Uterus (tissue), 3 donors: ENCODE measurements at regions not wholly inside any gene's neighbourhood (a gene's known extent, or its start where the extent isn't known, plus 50 kb on each side); places are given as distances from the start of the nearest gene placed in this dataset.
A peak's percentile ranks its signal among the peaks of the same experiment; 100 is the strongest.

Experiments
- DNase-seq, 2 donors: peaks; one replicate each; pipeline ENCODE4 v3.0.0-alpha.2; 2019 to 2020
- H3K27ac ChIP-seq, 2 donors: fragments of 200-600 bp; sonication (generic); 1 replicate in 1 of 2; 2 replicates in 1 of 2; pipeline ENCODE4 v1.5.1; 2016 to 2018
- H3K27me3 ChIP-seq, 2 donors: fragments of 200-600 bp; sonication (generic); one replicate each; pipeline ENCODE4 v1.5.1; 2018 to 2019; ENCODE audit warnings: control low read depth in 1 of 2
- H3K36me3 ChIP-seq, 2 donors: fragments of 200-600 bp; sonication (generic); one replicate each; pipeline ENCODE4 v1.5.1; 2019; ENCODE audit warnings: control low read depth in 1 of 2
- H3K4me1 ChIP-seq, 2 donors: fragments of 200-600 bp; sonication (generic); one replicate each; pipeline ENCODE4 v1.5.1; 2018 to 2019; ENCODE audit warnings: control low read depth in 1 of 2
- H3K4me3 ChIP-seq, 2 donors: fragments of 200-600 bp; sonication (generic); 1 replicate in 1 of 2; 2 replicates in 1 of 2; pipeline ENCODE4 v1.5.1; 2018 to 2019; ENCODE audit warnings: mild to moderate bottlenecking in 1 of 2
- H3K9me3 ChIP-seq, 2 donors: fragments of 200-600 bp; sonication (generic); one replicate each; pipeline ENCODE4 v1.5.1; 2019; ENCODE audit warnings: control low read depth in 1 of 2
- CTCF ChIP-seq, 4 experiments: fragments of 200-600 bp in 2 of 4; fragments of 450-650 bp in 2 of 4; sonication (generic) in 2 of 4; IDR thresholded peaks; one replicate each; pipeline ENCODE4 v1.5.1; 2016 to 2019; ENCODE audit warnings: antibody characterized with exemption in 4 of 4, mild to moderate bottlenecking in 2 of 4, moderate library complexity in 1 of 4
- POLR2A ChIP-seq, 2 donors: fragments of 450-650 bp; IDR thresholded peaks; one replicate each; pipeline ENCODE4 v1.6.1; 2016; ENCODE audit warnings: antibody characterized with exemption in 2 of 2, mild to moderate bottlenecking in 1 of 2, moderate library complexity in 1 of 2
- intact Hi-C: fragments of 100-400 bp; cut with DNase I; formaldehyde crosslinking; loops from one replicate; pipeline ENCODE4 v1.15.1; 2023; ENCODE audit warnings: low total_unique reads
- donor health status: DM: yes; HTN: yes; CAD: no.

- Histone ChIP-seq H3K4me1 (peaks cover 5 to 14% of the 10 kb centered on the region in 2 donors), H3K27ac (no peak overlapping the region)
- intact Hi-C loops = loop anchor here (5.0 kb wide), 1 partner anchor 667 kb away; no protein-coding TSS in a partner anchor
These were observed 99.0 kb upstream of the ZMIZ1 start for GRCh38 chr10:78969719-78970118.

GRCh38 chr10:78970261-78970660, 98.5 kb upstream of the ZMIZ1 start:
- H3K36me3 ChIP-seq = no peaks in the 10 kb centered on the region
- intact Hi-C loops = loop anchor here (5.0 kb wide), 1 partner anchor 668 kb away; no protein-coding TSS in a partner anchor
- peaks cover 10 to 18% of the 10 kb centered on the region in 2 donors for H3K4me1 ChIP-seq
- no peaks in the 10 kb centered on the region for H3K27me3 ChIP-seq
- TF ChIP-seq CTCF (IDR thresholded peaks at IDR 0.05) (no peak), POLR2A (IDR thresholded peaks at IDR 0.05) (no peak)
- no peaks in the 10 kb centered on the region for H3K9me3 ChIP-seq
- no peak for DNase-seq
- H3K4me3 ChIP-seq = no peak overlapping the region
- no peak overlapping the region for H3K27ac ChIP-seq

More at GRCh38 chr10:78969719-78970118, 99.0 kb upstream of the ZMIZ1 start:
- H3K27me3 ChIP-seq = no peaks in the 10 kb centered on the region
- no peak overlapping the region for H3K4me3 ChIP-seq
- DNase-seq = no peak
- H3K9me3 ChIP-seq = no peaks in the 10 kb centered on the region
- no peaks in the 10 kb centered on the region for H3K36me3 ChIP-seq
- TF ChIP-seq CTCF (IDR thresholded peaks at IDR 0.05) (no peak), POLR2A (IDR thresholded peaks at IDR 0.05) (no peak)

- no peaks in the 10 kb centered on the region for H3K36me3 ChIP-seq
- H3K27me3 ChIP-seq = no peaks in the 10 kb centered on the region
- no peaks in the 10 kb centered on the region for H3K9me3 ChIP-seq
- no peak for TF ChIP-seq POLR2A (IDR thresholded peaks at IDR 0.05)
- no peak for TF ChIP-seq CTCF (IDR thresholded peaks at IDR 0.05)
- intact Hi-C loops = loop anchor here (5.0 kb wide), 1 partner anchor 669 kb away; no protein-coding TSS in a partner anchor
- H3K4me1 ChIP-seq = peaks cover 10 to 18% of the 10 kb centered on the region in 2 donors
- H3K27ac ChIP-seq = no peak overlapping the region
- no peak overlapping the region for H3K4me3 ChIP-seq
- no peak for DNase-seq
These were observed 97.6 kb upstream of the ZMIZ1 start for GRCh38 chr10:78971094-78971682.

GRCh38 chr10:78972160-78972946, 96.4 kb upstream of the ZMIZ1 start:
- Histone ChIP-seq H3K27me3 (no peaks in the 10 kb centered on the region), H3K27ac (peak overlapping the region; percentile 95 to 97), H3K4me1 (peaks cover 10 to 18% of the 10 kb centered on the region in 2 donors), H3K36me3 (no peaks in the 10 kb centered on the region), H3K9me3 (no peaks in the 10 kb centered on the region), H3K4me3 (no peak overlapping the region)
- TF ChIP-seq CTCF (IDR thresholded peaks at IDR 0.05) (no peak), POLR2A (IDR thresholded peaks at IDR 0.05) (peak in 1 of 2 donors; percentile 33)
- DNase-seq = peak; percentile 73 to 80
- intact Hi-C loops = loop anchor here (5.0 kb wide), 1 partner anchor 670 kb away; no protein-coding TSS in a partner anchor
